Activated CD4-positive, alpha-beta T cell treated with anti-CD3 and anti-CD28 coated beads, Interleukin-2, amount 50 U/mL, for 16 hours (primary cell): ENCODE measurements at regions not wholly inside any gene's neighbourhood (a gene's known extent, or its start where the extent isn't known, plus 50 kb on each side); places are given as distances from the start of the nearest gene placed in this dataset.

Experiments
- DNase-seq: peaks from one replicate; pipeline ENCODE4 v3.0.0-alpha.2; 2020

DNA sequence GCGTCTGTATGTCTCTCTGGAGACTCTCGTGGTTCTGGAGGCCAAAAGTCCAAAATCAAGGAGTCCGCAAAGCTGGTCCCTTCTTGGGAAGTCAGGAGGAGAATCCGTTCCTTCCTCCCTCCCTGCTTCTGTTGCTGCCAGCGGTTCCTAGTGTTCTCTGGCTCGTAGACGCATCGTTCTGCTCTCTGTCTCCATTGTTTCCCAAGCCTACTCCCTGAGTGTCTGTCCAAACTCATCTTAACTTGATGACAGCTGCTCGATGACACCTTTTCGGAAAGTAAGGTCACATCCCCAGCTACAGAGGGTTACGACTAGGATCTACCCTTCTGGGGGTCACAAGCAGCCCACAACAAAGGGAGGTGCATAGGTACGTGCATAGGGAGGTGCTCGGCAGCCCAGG is 80.7 kb upstream of the FOXF1 start:
- DNase-seq: no peak

DNA sequence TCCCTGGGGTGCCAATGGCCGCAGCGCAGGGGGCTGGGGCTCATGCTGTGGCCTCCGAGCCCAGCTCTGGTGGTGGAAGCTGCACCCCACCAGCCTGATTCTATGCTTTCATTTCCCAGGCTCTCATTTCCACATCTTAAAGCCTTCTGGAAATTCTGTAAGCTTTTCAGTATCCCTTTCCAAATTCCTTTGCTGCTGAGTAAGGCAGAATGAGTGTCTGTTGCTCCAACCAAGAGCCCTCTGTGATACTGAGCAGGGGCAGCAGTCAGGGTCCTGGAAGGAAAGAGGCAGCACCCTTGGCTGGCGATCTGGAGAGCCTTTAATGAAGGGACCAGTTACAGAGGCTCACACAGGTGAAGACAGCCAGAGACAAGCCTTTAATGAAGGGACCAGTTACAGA is 79.5 kb upstream of the FOXF1 start:
- no peak for DNase-seq

DNA sequence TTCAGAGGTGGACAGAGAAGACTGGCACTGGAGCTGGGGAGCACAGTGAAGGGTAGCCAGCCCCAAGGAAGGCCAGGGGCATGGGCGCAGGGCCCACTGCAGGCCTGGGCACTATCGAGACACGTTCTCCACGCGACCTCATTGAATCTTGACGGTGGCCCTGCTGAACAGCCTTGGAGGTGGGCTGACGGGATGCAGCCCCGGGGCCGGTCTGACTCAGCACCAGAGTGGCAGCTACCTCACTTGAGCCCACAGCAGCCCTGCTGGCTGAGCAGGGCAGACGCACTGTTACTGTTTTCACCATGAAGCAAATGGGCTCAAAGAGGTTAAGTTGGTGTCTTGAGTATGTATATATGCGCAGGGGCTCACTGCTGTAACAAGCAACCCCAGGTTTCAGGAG is 78.8 kb upstream of the FOXF1 start:
- DNase-seq: no peak

DNA sequence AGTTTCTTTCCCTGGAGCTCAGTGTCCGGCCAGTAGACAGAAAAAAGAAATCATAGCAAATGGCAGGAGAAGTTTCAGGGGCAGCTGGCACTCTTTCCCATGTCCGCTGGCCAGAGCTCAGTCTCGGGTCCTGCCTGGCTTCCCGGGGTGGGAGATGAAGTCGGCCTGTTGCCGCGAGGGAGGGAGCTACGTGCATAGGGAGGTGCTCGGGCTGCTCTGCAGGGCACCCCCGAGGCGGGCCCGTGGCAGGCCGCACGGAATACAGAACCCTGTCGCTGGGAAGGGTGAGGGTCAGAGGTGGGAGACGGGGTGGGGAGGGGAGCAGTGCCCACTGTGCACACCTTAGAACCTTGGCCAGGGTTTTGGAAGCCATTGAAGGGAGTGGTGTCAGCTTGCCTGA is 78.3 kb upstream of the FOXF1 start:
- DNase-seq: no peak

DNA sequence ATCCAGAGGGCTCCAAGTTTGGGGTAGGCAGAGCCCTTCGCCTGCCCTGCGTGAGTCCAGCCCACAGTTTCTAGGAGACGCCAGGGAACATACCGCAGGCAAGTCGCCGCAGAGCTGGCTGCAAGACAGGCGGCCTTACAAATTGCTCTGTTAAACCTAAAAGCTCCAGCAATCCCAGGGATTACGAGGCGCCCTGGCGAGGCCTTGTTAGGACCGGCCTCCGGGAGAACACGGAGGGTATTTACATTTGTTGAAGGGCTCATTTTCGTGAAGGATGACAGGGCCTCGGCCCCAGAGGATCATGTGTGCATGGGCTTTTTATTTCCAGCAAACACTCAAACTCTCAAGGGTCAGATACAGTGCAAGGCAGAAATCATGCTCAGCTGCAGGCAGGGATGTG is 77.6 kb upstream of the FOXF1 start:
- no peak for DNase-seq

DNA sequence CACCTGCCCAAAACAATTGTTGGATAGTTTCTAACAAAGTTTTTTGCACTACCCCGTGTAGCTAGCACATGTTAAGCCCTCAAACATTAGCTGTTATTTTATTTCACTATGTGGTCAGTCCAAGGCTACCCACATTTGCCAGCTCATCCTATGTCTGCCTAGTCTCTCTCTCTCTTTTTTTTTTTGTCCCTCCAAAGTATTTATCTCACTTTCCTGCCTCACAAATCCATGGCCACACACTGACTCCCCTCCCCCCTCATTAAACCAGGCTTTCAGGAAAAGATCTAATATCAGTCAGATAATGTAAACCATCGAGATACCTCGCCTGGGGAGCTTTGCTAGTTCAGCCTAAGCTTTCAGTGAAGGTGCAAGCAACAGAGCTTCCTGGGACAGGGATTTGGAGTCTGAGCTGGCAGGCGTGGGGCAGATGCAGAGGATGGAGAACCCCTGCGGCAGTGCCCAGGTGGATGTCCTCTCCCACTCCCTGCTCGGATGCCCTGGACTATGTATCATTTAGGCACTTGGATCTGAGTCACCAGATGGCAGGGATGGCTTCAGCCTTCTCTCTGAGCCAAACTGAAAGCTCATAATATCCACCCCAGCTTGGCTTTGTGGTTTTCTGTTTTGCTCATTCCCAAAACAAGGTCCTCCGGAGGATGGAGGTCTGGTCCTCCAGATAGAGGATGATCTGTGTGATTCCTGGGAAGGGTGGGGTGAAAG is 73.7 kb upstream of the FOXF1 start:
- DNase-seq: no peak

DNA sequence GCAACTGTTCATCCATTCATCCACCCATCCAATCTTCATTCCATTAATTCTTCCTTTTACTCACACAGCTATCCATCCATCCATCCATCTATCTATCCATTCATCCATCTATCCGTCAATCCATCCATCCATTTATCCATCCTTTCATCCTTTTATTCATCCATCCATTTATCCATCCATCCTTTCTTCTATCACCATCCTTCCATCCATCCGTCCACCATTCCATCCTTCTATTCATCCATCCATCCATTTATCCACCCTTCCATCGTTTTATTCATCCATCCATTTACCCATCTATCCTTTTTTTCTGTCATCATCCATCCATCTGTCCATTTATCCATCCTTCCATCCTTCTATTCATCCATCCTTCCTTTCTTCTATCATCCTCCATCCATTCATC is 73.0 kb upstream of the FOXF1 start:
- no peak for DNase-seq

DNA sequence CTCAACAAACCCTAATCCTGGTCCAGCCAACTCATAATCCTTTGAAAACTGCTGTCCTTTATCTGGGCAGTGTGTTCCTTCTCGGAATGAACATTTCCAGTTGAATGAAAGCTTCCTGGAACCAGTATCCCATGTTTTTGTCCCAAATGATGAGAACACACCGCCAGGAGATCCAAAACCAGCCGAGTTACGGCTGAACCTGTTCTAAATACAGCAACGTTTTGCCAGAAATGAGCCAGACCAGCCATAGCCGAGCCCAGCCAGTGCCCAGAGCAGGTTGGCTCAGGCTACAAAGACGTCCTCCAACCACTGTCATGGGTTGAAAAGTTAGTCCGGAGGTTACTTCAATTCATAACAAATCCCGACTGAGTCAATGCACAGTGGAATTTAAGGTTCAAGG is 67.6 kb upstream of the FOXF1 start:
- DNase-seq: no peak

DNA sequence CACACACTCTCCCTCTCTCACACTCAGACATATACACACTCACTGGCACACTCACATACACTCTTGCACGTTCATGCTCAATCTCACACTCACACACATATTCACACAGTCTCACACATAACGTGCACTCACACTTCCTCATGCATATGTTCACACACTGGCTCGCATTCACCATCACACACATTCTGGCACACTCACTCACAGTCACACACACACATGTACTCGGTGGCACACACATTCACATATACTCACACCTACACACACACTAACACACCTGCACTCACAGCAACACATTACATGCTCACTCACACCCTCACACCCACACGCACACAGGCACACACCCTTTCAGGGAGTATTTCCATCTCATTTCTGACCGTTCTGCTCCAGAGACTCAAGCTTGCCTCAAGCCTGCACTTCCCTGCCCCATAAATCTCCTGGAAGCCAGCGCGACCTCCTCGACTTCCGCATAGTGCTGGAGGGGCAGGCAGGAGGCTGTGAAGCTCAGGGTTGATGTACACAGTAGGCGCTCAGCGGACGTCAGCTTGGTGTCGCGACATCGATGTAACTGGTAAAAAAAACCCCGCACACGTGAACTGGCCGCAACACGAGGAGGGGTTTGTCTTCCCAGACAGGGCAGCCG is 66.7 kb upstream of the FOXF1 start:
- no peak for DNase-seq

DNA sequence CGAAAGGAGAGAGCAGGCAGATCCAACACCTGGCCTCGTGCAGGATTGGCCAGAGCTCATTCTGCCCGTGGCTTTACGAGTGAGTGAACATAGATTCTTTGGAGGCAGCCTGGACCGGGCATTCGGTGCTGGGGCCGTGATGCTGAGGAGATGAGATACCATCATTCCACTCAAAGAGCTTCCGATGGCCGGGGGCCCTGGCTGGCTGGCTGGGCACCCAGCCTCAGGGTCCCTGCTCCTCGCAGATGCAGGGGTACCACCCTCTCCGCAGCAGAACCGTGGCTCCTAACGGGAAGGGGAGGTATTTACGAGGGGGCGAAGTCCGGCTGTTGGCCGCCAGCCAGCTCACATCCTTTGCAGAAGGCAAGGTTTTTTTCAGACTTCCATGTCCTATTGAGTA is 66.1 kb upstream of the FOXF1 start:
- DNase-seq: no peak

DNA sequence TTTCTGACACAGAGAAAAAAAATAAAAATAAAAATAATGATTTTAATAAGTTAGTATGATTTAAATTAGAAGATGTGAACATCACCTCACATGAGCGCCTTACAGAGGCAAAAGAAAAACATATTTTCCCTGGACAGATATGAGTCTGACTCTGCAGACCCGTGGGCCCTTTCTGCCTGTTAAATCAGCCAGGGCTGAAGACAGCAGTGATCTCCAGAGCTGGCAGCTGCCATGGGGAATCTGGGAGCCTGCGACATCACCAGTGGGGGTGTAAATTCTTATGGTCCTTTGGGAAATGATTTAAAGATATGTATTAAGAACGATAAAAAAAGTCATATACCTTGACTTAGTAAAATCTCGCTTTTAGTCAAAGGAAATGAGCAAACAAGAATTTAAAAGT is 65.7 kb upstream of the FOXF1 start:
- DNase-seq: no peak

DNA sequence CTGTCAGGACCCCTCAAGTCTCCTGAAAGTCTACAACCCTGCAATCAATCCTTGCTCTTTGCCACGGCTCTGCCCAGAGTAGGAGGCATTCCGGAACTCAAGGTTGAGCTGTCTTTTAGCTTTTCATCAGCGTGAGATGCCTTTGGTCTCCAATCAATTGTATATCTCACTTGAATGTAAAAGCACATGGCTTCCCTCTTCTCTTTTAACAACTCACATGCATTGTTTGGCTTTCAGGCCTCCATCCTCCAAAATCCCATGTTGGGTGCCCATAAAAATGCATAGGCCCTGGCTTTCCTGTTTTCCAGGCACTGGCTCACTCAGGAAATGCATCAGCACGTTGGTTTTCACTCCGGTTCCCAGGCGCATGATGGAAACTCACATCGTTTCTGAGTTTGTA is 64.0 kb upstream of the FOXF1 start:
- DNase-seq: no peak

DNA sequence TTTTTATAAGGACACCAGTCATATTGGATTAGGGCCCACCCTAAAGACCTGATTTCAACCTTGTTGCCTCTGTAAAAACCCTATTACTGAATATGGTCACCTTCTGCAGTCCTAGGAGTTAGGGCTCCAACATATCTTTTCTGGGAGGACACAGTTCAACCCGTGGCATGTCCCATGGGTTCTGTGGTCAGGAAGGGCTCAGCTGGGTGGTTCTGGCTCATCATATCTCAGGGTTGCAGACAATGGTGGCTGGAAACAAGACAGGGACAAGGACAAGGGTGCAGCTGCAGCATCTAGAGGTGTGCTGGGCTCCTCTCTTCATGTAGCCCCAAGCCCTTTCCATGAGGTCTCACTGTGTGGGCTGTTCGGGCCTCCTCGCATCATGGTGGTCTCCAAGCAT is 63.1 kb upstream of the FOXF1 start:
- DNase-seq: no peak

DNA sequence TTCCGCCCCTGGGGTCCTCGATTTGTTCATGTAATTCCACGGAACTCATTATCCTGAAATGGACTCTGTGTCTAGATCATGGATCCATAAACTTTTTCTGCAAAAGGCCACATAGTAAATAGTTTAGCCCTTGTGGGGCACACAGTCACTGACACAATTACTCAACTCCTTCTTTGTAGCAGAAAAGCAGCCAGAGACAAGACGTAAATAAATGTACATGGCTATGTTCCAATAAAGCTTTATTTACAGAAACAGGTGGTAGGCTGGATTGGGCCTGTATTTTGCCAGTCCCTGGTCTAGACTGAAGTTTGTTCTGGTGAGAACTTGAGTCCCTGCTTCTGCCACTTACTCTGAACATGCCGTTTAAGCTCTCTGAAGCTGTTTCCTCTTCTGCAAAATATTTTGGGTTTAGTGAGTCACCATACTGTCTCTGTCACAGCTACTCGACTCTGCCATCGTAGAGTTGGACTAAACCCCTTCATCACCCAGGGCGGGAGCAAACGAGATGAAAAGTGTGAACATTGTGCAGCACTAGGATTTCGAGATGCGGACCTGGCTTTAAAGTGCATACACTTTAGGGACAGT is 61.9 kb upstream of the FOXF1 start:
- no peak for DNase-seq

DNA sequence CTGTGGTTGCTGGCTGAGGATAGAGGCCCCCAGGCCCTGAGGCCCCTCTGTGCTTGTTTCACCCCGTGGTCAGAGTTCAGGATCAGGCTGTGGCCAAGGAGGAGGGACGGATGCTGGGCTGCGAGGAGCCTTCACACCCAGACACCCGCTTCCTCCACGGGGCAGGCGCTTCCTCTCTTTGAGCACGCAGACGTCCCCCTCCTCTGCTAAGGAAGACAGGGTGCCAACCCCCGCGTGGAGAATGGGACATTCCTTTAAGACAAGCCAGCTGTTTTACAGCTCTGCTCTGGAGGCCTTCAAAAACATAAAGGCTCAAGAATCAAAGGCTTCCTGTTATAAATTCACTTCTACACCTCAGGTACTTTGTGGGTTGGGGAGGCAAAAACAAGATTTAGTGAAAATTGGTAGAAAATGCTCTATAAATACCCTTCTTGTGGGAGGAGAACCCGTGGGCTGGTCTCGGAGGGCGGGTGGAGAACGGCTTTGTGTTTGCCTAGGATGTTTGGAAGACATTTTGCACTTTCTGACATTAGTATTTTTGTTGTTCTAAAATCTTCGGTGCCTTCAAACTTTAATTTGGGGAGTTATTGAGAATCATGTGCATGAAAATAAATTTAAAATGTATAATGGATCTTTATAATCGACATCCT is 60.8 kb upstream of the FOXF1 start:
- no peak for DNase-seq

DNA sequence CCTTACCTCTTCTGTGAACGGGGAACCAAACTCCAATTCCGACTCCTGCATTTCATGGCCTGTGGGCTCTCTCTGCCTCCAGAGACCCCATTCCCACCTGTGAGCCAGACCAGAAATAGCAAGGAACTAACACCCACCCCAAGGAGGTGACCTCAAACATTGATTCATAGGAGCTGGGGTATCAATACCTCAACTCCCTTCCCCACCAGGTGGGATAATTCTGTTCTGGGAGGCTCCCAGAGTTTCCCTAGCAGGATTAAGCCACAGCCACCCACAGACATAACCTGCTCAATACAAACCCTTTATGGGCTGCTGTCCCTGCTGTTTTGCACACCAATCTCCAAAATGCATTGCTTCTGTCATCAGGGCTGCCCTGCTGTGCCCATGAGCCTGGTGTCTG is 59.6 kb upstream of the FOXF1 start:
- no peak for DNase-seq

DNA sequence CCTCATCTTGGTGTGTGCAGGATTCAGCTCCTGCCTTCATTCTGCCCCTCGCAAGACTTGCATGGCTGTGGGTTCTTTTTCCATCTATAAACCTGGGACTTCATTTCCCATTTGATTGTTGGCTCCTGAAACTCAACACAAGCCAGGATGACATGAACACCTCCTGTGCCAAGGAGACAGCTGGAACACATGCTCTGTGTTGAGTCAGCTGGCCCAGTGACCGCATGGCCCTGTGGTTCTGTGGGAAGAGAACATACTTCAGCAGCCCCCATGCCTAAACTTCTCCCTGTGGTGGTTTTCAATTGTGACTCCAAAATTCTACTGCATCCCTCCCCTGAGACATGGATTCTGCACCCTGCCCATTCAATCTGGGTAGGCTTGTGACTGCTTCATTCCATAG is 57.9 kb upstream of the FOXF1 start:
- no peak for DNase-seq

DNA sequence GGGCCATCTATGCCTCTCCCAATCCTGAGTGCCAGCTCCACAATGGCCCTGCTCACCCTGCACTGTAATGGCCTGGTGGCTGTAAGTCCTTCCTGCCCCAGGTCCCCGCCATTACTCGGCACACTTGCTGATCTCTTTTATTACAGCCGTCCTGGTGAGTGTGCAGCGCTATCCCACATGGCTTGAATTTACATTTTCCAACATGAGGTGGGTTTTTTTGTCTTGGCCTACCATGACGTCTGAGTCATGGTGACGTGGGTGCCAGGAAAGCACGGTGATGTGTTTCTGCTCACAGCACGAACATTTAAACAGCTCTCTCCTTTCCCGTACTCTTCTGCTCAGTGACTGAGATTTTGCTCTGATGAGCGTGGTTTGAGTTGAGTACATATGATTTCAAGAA is 55.2 kb upstream of the FOXF1 start:
- DNase-seq: no peak

DNA sequence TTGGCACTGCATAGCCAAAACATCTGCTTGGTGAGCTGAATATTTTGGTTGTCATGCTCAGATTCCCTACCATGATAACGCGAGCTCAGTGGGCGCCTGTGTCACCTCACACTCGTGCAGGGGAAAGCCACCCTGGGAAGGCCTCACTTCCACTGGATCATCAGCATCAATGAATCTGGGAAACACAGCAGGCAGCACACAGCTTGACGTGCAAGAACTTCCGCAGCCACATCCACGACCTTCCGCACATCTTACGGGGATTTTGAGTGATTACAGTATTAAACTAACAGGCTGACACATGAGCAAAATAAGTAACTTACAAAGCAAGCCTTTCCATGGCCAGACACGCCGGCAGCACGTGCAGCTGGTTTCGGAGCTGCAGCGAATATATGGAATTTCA is 54.7 kb upstream of the FOXF1 start:
- no peak for DNase-seq

DNA sequence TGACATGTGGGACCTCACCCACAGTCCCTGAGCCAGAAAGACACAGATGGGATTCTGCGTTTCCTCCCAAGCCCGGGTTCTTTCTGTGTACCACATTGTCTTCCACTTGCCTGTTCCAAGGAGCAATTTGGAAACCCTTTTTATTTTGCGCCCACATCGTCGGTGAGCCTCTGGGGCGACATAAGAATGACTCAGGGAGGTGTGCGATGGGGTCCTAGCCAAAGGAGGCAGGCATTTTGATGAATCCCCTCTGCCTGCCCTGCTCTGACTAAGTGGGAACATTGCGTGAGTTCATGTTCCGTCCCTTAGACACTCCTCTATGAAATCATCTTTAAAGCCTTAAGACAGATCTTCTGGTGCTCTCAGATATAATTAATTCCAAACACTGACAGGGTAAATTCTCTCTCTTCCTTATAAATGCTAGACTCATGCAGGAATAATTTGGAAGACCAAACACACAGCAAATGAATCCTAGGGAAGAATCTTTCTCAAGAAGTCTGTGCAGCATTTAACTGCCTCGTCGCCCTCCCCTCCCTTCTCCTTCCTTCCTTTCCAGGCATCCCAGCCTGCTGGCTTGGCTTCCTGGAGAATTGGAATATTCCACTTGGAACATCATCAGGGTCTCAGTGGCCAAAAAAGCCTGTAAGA is 52.7 kb upstream of the FOXF1 start:
- no peak for DNase-seq

DNA sequence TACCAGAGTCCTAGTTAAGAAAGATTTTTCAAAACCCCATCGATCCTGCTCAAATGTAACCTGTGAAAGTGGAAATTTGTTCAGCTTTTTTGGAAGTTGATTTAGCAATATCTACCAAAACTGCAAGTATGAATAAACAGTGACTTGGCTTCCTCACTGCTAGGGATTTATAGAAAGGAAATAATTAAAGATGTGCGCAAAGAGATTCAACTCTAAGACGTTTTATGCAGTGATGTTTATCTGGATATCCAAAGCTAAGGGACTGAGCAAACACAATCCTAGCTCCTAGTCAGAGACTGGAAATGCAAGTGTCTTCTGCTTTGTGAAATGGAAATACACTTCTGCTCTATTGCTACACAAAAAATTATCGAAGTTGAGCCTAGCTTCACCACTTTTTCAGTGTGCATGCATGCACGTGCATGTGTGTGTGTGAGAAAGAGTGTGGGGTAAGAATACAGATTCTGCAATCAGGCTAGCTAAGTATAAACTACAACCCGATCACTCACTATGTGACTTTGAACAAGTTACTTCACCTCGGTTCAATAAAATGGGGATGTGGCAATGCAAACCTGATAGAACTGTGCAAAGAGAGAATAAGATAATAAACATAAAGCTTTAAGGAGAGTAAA is 52.1 kb upstream of the FOXF1 start:
- DNase-seq: no peak

DNA sequence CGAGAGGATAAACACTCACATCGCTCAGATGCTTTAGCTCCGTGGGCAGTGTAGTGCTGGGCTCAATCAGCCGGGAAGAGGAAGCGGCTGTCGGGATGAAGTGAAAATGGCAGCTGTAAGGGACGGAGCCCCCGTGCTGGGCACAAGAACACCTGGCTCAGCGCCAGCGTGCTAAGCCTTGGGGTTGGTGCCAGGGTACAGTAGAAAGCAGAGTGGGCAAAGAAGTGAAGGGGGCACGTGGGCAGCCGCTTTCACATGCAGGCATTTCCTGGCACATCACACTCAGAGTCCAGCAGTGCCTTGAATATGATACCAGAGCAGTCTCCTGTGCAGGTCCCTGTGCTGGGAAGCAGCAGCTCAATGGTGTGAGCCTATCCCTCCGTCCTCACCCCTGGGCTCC is 51.1 kb upstream of the FOXF1 start:
- no peak for DNase-seq
